ENCODE measurements at regions not wholly inside any gene's neighbourhood (a gene's known extent, or its start where the extent isn't known, plus 50 kb on each side); places are given as distances from the start of the nearest gene placed in this dataset.
A peak's percentile ranks its signal among the peaks of the same experiment; 100 is the strongest.
"Not testable (repeated sequence)": the region's sequence is repeated elsewhere in the genome, so short reads cannot be mapped to it uniquely, and the experiment has no call there.

GRCh38 chr7:24444666-24445440, 128.4 kb upstream of the PALS2 start:
- 45 to 46% methylated on average over 11 of the region's 11 CpGs for WGBS, 2 donors

DNA sequence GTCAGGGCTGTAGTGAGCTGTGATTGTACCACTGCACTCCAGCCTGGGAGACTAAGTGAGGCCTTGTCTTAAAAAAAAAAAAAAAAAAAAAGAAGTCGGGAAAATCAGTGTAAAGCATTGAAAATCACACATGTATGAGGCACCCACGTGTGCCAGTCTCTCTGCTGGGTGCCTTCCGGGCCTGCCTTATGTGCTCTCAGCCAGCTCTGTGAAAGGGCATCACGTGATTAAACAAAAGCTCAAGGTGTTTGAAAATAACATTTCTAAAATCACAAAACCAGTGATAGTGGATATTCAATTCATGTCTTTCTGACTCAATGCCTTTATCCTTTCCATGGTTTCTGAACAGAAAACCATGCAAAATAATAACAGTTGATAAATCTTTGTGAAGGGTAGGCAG, 125.2 kb upstream of the PALS2 start:
- H3K27me3 ChIP-seq = no peaks in the 10 kb centered on the region
- no peaks in the 10 kb centered on the region for H3K36me3 ChIP-seq (replicated peaks in 1 of 2; ENCODE audit: insufficient read depth in 1 of 2, low read depth in 2 of 2)
- DNase-seq (no peak), ATAC-seq (no peak)
- intact Hi-C loops (cut with DNase I) = no loop called here
- no peak for TF ChIP-seq CTCF (IDR thresholded peaks at IDR 0.05)
- TF ChIP-seq POLR2A (IDR thresholded peaks at IDR 0.05) = no peak
- H3K27ac ChIP-seq = no peak overlapping the region
- no peak overlapping the region for H3K4me3 ChIP-seq
- 56 to 67% methylated on average over 4 of the region's 4 CpGs for WGBS, 2 donors
- no peaks in the 10 kb centered on the region for H3K4me1 ChIP-seq
- no peaks in the 10 kb centered on the region for H3K9me3 ChIP-seq

More at GRCh38 chr7:24444666-24445440, 128.4 kb upstream of the PALS2 start:
- Histone ChIP-seq H3K4me3 (no peak overlapping the region), H3K36me3 (replicated peaks in 1 of 2; ENCODE audit: insufficient read depth in 1 of 2, low read depth in 2 of 2) (no peaks in the 10 kb centered on the region), H3K27ac (no peak overlapping the region), H3K9me3 (no peaks in the 10 kb centered on the region), H3K27me3 (no peaks in the 10 kb centered on the region), H3K4me1 (no peaks in the 10 kb centered on the region)
- peak in 1 of 4 donors; percentile 21 for DNase-seq
- no peak for ATAC-seq
- TF ChIP-seq CTCF (IDR thresholded peaks at IDR 0.05) (no peak), POLR2A (IDR thresholded peaks at IDR 0.05) (no peak)
- intact Hi-C loops (cut with DNase I) = no loop called here

GRCh38 chr7:24449416-24449815, 123.8 kb upstream of the PALS2 start:
- H3K9me3 ChIP-seq; H3K4me1 ChIP-seq; H3K27ac ChIP-seq; H3K4me3 ChIP-seq; H3K27me3 ChIP-seq; ATAC-seq; H3K36me3 ChIP-seq (replicated peaks in 1 of 2; ENCODE audit: insufficient read depth in 1 of 2, low read depth in 2 of 2); intact Hi-C loops (cut with DNase I); DNase-seq: not testable (repeated sequence)
- 86 to 88% methylated on average over 5 of the region's 5 CpGs for WGBS, 2 donors

DNA sequence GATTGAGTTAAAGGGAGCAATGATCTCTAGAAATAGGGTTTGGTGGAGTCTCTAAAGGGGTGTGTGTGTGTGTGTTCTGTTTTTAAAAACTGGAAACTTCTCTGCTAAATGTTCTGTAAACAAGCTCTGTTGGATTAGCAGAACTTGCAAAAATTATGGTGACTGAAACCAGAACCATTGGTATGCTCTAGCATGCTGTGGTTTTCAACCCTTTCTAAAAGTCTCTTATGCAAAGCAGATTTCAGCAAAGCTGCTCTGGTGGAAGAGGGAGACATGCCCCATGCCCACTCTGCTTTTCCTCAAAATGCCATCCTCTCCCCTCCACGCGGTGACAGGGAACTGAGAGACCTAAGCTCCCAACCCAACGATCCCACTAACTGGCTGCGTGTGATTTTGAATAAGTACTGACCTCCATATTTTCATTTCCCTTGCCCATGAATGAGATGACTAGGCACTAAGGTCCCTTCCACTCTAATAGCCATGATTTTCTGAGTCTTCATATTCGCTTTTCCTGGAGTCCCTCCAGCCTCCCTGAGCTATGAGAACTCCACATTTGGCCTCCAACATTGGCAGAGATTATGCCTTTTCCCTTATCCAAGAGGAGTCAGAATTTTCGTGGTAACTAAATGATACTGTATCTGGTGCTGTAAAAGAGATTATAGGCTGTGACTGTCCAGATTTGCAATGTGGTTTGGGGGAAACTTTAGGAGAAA, 117.3 kb upstream of the PALS2 start:
- no peak overlapping the region for H3K4me3 ChIP-seq
- no peak for DNase-seq
- H3K27me3 ChIP-seq = no peaks in the 10 kb centered on the region
- H3K27ac ChIP-seq = peak overlapping the region in 3 of 4 donors; percentile 37 to 63 (median 38)
- intact Hi-C loops (cut with DNase I) = no loop called here
- 56 to 62% methylated on average over 6 of the region's 6 CpGs for WGBS, 2 donors
- TF ChIP-seq CTCF (IDR thresholded peaks at IDR 0.05) (no peak), POLR2A (IDR thresholded peaks at IDR 0.05) (no peak)
- no peaks in the 10 kb centered on the region for H3K36me3 ChIP-seq (replicated peaks in 1 of 2; ENCODE audit: insufficient read depth in 1 of 2, low read depth in 2 of 2)
- ATAC-seq = no peak
- peaks cover 20% of the 10 kb centered on the region for H3K4me1 ChIP-seq
- peaks cover 0 to 3% (median 0%) of the 10 kb centered on the region in 3 donors for H3K9me3 ChIP-seq

GRCh38 chr7:24456526-24457218, 116.6 kb upstream of the PALS2 start:
- WGBS, 2 donors = 3 to 10% methylated on average over 4 of the region's 4 CpGs
- H3K4me3 ChIP-seq = no peak overlapping the region
- ATAC-seq (peak; percentile 94), DNase-seq (peak; percentile 18 to 52 (median 28))
- intact Hi-C loops (cut with DNase I) = no loop called here
- TF ChIP-seq CTCF (IDR thresholded peaks at IDR 0.05) = no peak
- no peak for TF ChIP-seq POLR2A (IDR thresholded peaks at IDR 0.05)
- peak overlapping the region; percentile 2 to 63 (median 38) for H3K27ac ChIP-seq
- no peaks in the 10 kb centered on the region for H3K27me3 ChIP-seq
- H3K4me1 ChIP-seq = peaks cover 20% of the 10 kb centered on the region
- peaks cover 0 to 3% (median 0%) of the 10 kb centered on the region in 3 donors for H3K9me3 ChIP-seq
- H3K36me3 ChIP-seq (replicated peaks in 1 of 2; ENCODE audit: insufficient read depth in 1 of 2, low read depth in 2 of 2) = no peaks in the 10 kb centered on the region
